Fibroblast of skin of scalp (primary cell): ENCODE measurements at regions not wholly inside any gene's neighbourhood (a gene's known extent, or its start where the extent isn't known, plus 50 kb on each side); places are given as distances from the start of the nearest gene placed in this dataset.
A peak's percentile ranks its signal among the peaks of the same experiment; 100 is the strongest.
"Not testable (repeated sequence)": the region's sequence is repeated elsewhere in the genome, so short reads cannot be mapped to it uniquely, and the experiment has no call there.

Source experiments
- DNase-seq: peaks from one replicate; pipeline ENCODE4 v3.0.0-alpha.2; 2013

GRCh38 chr11:98230678-98231077, 790.1 kb upstream of the CNTN5 start:
- no peak for DNase-seq

- no peak for DNase-seq
Measured at GRCh38 chr11:98234698-98235097, 786.1 kb upstream of the CNTN5 start.

- no peak for DNase-seq
Measured at GRCh38 chr11:98243897-98244296, 776.9 kb upstream of the CNTN5 start.

- no peak for DNase-seq
Measured at GRCh38 chr11:98260983-98261382, 759.8 kb upstream of the CNTN5 start.

GRCh38 chr11:98277251-98277912, 743.4 kb upstream of the CNTN5 start:
- no peak for DNase-seq

- no peak for DNase-seq
Measured at GRCh38 chr11:98289617-98290263, 731.0 kb upstream of the CNTN5 start.

GRCh38 chr11:98296091-98296880, 724.5 kb upstream of the CNTN5 start:
- no peak for DNase-seq

GRCh38 chr11:98300719-98301118, 720.0 kb upstream of the CNTN5 start:
- peak; percentile 1 for DNase-seq

- no peak for DNase-seq
Measured at GRCh38 chr11:98307827-98308491, 712.8 kb upstream of the CNTN5 start.

GRCh38 chr11:98330306-98330705, 690.4 kb upstream of the CNTN5 start:
- DNase-seq = not testable (repeated sequence)

GRCh38 chr11:98358551-98358950, 662.2 kb upstream of the CNTN5 start:
- DNase-seq = no peak

- peak; percentile 6 for DNase-seq
Measured at GRCh38 chr11:98365190-98365589, 655.6 kb upstream of the CNTN5 start.

GRCh38 chr11:98365941-98366340, 654.8 kb upstream of the CNTN5 start:
- DNase-seq = no peak

GRCh38 chr11:98390391-98390790, 630.4 kb upstream of the CNTN5 start:
- no peak for DNase-seq

- not testable (repeated sequence) for DNase-seq
Measured at GRCh38 chr11:98394500-98394899, 626.2 kb upstream of the CNTN5 start.

GRCh38 chr11:98398508-98398907, 622.2 kb upstream of the CNTN5 start:
- no peak for DNase-seq

GRCh38 chr11:98409069-98409468, 611.7 kb upstream of the CNTN5 start:
- DNase-seq = no peak

- no peak for DNase-seq
Measured at GRCh38 chr11:98411777-98412176, 609.0 kb upstream of the CNTN5 start.

GRCh38 chr11:98417256-98417755, 603.4 kb upstream of the CNTN5 start:
- DNase-seq = no peak

GRCh38 chr11:98423933-98424332, 596.8 kb upstream of the CNTN5 start:
- no peak for DNase-seq

GRCh38 chr11:98424773-98425172, 596.0 kb upstream of the CNTN5 start:
- not testable (repeated sequence) for DNase-seq

- DNase-seq = no peak
Measured at GRCh38 chr11:98431463-98432359, 589.0 kb upstream of the CNTN5 start.
